Ovary (tissue), 7 donors: ENCODE measurements at regions not wholly inside any gene's neighbourhood (a gene's known extent, or its start where the extent isn't known, plus 50 kb on each side); places are given as distances from the start of the nearest gene placed in this dataset.
A peak's percentile ranks its signal among the peaks of the same experiment; 100 is the strongest.

Experiments used
- DNase-seq, 5 donors: peaks; one replicate each; pipeline ENCODE4 v3.0.0-alpha.2; 2019 to 2020
- H3K27ac ChIP-seq, 2 donors: fragments of 200-600 bp; one replicate each; pipeline versions ENCODE4 v1.5.1 to v1.8.0; 2019 to 2022
- H3K27me3 ChIP-seq: fragments of 200-600 bp; one replicate; pipeline ENCODE4 v1.8.0; 2022
- H3K36me3 ChIP-seq: fragments of 200-600 bp; sonication (generic); one replicate; pipeline ENCODE4 v1.5.1; 2019
- H3K4me1 ChIP-seq: one replicate; pipeline ENCODE4 v1.8.1; 2013; ENCODE audit warnings: mild to moderate bottlenecking, moderate library complexity; ENCODE audit not compliant: insufficient read depth
- H3K4me3 ChIP-seq: fragments of 200-600 bp; sonication (generic); one replicate; pipeline ENCODE4 v1.5.1; 2017
- H3K9me3 ChIP-seq, 2 donors: fragments of 200-600 bp in 1 of 2; sonication (generic) in 1 of 2; one replicate each; pipeline versions ENCODE4 v1.5.1 to v1.8.1; 2013 to 2019; ENCODE audit warnings: mild to moderate bottlenecking in 1 of 2, moderate library complexity in 1 of 2
- CTCF ChIP-seq, 3 donors: fragments of 450-650 bp in 2 of 3; fragments of 200-600 bp in 1 of 3; IDR thresholded peaks; one replicate each; pipeline versions ENCODE4 v1.5.1 to v1.8.0; 2016 to 2022; ENCODE audit warnings: antibody characterized with exemption in 3 of 3, mild to moderate bottlenecking in 1 of 3
- EP300 ChIP-seq: sonication (generic); formaldehyde crosslinking; IDR thresholded peaks from one replicate; pipeline ENCODE4 v1.6.1; 2017; ENCODE audit warnings: antibody characterized with exemption
- POLR2A ChIP-seq: fragments of 450-650 bp; IDR thresholded peaks from one replicate; pipeline ENCODE4 v1.6.1; 2017; ENCODE audit warnings: antibody characterized with exemption, mild to moderate bottlenecking, moderate library complexity
- WGBS, 3 donors: extraction: QIAGEN DNeasy Blood & Tissue Kit in 1 of 3; methylation state at CpG; one replicate each; pipeline versions ENCODE4 v1.1.5 to v1.1.7; 2013 to 2017; 5-methylcytosine and 5-hydroxymethylcytosine counted together
- intact Hi-C, 4 donors: fragments of 100-400 bp; cut with DNase I; formaldehyde crosslinking; loops; one replicate each; pipeline versions ENCODE4 v1.11.0 to v1.15.1; 2022 to 2023
- donor health status: DM: no; HTN: no; CAD: no; lungs with moderate emphysema.
- donor health status: DM: no; HTN: no; CAD: no.
- donor health status: Bipolar disorder and iron deficiency.
- donor health status: DM: no; HTN: no; CAD: no.
- donor health status: DM: yes; HTN: yes; CAD: no.

DNA sequence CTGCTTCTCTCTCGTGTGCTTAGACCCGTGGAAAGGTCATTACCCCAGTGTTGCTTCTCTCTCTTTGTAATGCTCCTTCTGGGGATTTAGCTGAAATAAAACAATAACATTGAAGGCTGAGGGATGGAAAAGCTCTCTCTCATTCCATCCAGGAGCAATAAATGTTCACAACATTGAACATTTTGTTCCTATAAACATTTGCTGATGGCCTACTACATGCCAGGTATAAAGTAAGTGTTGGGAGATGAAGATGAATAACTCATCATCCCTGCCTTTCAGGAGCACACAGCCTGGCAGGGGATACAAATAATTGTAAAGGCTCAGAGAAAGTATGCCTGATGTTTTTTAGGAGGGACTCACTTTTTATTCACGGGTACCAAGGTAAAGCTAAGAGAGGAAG, 158.1 kb downstream of the KDR start:
- Histone ChIP-seq H3K27ac (no peak overlapping the region), H3K4me1 (no peaks in the 10 kb centered on the region), H3K4me3 (no peak overlapping the region), H3K9me3 (no peaks in the 10 kb centered on the region), H3K36me3 (no peaks in the 10 kb centered on the region), H3K27me3 (no peaks in the 10 kb centered on the region)
- no peak for TF ChIP-seq EP300
- no peak for TF ChIP-seq CTCF (IDR thresholded peaks at IDR 0.05)
- TF ChIP-seq POLR2A: no peak
- no peak for DNase-seq
- intact Hi-C loops: no loop called here
- WGBS, 3 donors: 72 to 79% (median 76%) methylated on average over 3 of the region's 3 CpGs

GRCh38 chr4:54961357-54961975, 163.9 kb downstream of the KDR start:
- no peak overlapping the region for H3K27ac ChIP-seq
- no peaks in the 10 kb centered on the region for H3K27me3 ChIP-seq
- H3K9me3 ChIP-seq: no peaks in the 10 kb centered on the region
- intact Hi-C loops: loop anchor here in 1 of 4 donors (2.0 kb wide), 1 partner anchor 639 kb away; no protein-coding TSS in a partner anchor
- WGBS, 3 donors: 0 to 5% (median 4%) methylated on average over 1 of the region's 1 CpG
- DNase-seq: no peak
- no peaks in the 10 kb centered on the region for H3K4me1 ChIP-seq
- H3K4me3 ChIP-seq: no peak overlapping the region
- H3K36me3 ChIP-seq: no peaks in the 10 kb centered on the region
- TF ChIP-seq CTCF (IDR thresholded peaks at IDR 0.05) (peak in 2 of 3 donors; percentile 33 to 39), EP300 (no peak), POLR2A (no peak)

GRCh38 chr4:54959651-54960116, 165.7 kb downstream of the KDR start:
- Histone ChIP-seq H3K4me1 (no peaks in the 10 kb centered on the region), H3K27ac (no peak overlapping the region), H3K36me3 (no peaks in the 10 kb centered on the region), H3K9me3 (no peaks in the 10 kb centered on the region), H3K27me3 (no peaks in the 10 kb centered on the region), H3K4me3 (no peak overlapping the region)
- TF ChIP-seq EP300: no peak
- TF ChIP-seq CTCF (IDR thresholded peaks at IDR 0.05): no peak
- no peak for TF ChIP-seq POLR2A
- intact Hi-C loops: loop anchor here in 1 of 4 donors (2.0 kb wide), 1 partner anchor 637 kb away; no protein-coding TSS in a partner anchor
- 67 to 70% (median 70%) methylated on average over 3 of the region's 3 CpGs for WGBS, 3 donors
- DNase-seq: no peak

DNA sequence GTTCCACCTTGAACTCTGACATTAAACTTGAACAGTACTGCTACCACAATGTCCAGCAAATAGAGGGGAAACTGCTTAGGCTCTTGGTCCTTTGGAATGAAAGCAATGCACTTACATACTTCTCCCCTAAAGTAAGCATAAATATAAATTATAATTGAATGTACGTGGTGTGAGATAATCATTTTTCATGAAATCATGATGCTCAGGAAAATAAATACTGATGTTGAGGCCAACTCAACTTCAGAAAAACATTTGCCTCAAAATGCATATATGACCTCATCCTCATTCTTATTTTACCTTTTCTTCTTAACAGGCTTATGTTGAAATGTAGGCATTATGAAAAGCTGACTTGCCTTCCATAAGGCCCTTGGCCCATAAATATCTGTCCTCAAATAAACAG, 166.3 kb downstream of the KDR start:
- H3K27me3 ChIP-seq: no peaks in the 10 kb centered on the region
- TF ChIP-seq POLR2A: no peak
- no peak for TF ChIP-seq CTCF (IDR thresholded peaks at IDR 0.05)
- TF ChIP-seq EP300: no peak
- H3K4me3 ChIP-seq: no peak overlapping the region
- no peak for DNase-seq
- 91 to 95% (median 94%) methylated on average over 1 of the region's 1 CpG for WGBS, 3 donors
- no peaks in the 10 kb centered on the region for H3K9me3 ChIP-seq
- H3K27ac ChIP-seq: no peak overlapping the region
- intact Hi-C loops: no loop called here
- H3K4me1 ChIP-seq: no peaks in the 10 kb centered on the region
- no peaks in the 10 kb centered on the region for H3K36me3 ChIP-seq
